ENCODE measurements at regions not wholly inside any gene's neighbourhood (a gene's known extent, or its start where the extent isn't known, plus 50 kb on each side); places are given as distances from the start of the nearest gene placed in this dataset.

DNA sequence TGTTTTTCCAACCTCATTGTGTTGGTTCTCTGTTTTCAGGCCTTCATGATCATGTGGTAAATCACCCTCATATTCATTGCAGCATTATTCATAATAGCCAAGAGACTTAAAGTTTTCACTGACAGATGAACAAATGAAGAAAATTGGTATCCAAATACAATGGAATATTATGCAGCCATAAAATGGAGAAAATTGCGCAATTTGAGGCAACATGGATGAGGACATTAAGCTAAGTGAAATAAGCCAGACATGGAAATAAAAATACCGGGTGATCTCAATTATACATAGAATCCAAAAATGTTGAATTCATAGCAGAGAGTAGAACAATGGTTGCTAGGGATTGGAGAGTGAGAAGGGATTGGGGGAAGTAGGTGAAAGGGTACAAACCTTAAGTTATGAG is 491.9 kb upstream of the KCNMB2 start:
- TF ChIP-seq, protein P1, sequence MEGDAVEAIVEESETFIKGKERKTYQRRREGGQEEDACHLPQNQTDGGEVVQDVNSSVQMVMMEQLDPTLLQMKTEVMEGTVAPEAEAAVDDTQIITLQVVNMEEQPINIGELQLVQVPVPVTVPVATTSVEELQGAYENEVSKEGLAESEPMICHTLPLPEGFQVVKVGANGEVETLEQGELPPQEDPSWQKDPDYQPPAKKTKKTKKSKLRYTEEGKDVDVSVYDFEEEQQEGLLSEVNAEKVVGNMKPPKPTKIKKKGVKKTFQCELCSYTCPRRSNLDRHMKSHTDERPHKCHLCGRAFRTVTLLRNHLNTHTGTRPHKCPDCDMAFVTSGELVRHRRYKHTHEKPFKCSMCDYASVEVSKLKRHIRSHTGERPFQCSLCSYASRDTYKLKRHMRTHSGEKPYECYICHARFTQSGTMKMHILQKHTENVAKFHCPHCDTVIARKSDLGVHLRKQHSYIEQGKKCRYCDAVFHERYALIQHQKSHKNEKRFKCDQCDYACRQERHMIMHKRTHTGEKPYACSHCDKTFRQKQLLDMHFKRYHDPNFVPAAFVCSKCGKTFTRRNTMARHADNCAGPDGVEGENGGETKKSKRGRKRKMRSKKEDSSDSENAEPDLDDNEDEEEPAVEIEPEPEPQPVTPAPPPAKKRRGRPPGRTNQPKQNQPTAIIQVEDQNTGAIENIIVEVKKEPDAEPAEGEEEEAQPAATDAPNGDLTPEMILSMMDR (IDR thresholded peaks at IDR 0.05): no peak
- TF ChIP-seq POLR2A (IDR thresholded peaks at IDR 0.05; ENCODE audit: low read depth): no peak
- no peak for TF ChIP-seq EP300 (IDR thresholded peaks at IDR 0.05)
